Spleen (tissue), 11 donors: ENCODE measurements at regions not wholly inside any gene's neighbourhood (a gene's known extent, or its start where the extent isn't known, plus 50 kb on each side); places are given as distances from the start of the nearest gene placed in this dataset.
"Not testable (repeated sequence)": the region's sequence is repeated elsewhere in the genome, so short reads cannot be mapped to it uniquely, and the experiment has no call there.

ENCODE experiments used
- DNase-seq: peaks from one replicate; pipeline ENCODE4 v3.0.0-alpha.2; 2020
- H3K27ac ChIP-seq, 8 donors: fragments of 200-600 bp; sonication (generic) in 7 of 8; 1 replicate in 4 of 8; 2 replicates in 4 of 8; pipeline versions ENCODE4 v1.5.0 to v1.8.0; 2016 to 2021; ENCODE audit warnings: inconsistent platforms in 4 of 8, mild to moderate bottlenecking in 4 of 8, moderate library complexity in 1 of 8
- H3K27me3 ChIP-seq, 7 donors: fragments of 200-600 bp; sonication (generic) in 6 of 7; replicated peaks in 1 of 7; 1 replicate in 4 of 7; 2 replicates in 3 of 7; pipeline versions ENCODE4 v1.5.0 to v1.8.0; 2016 to 2021; ENCODE audit warnings: inconsistent platforms in 3 of 7, mild to moderate bottlenecking in 1 of 7
- H3K36me3 ChIP-seq, 6 donors: fragments of 200-600 bp; sonication (generic) in 5 of 6; 1 replicate in 4 of 6; 2 replicates in 2 of 6; pipeline versions ENCODE4 v1.5.0 to v1.8.0; 2016 to 2021; ENCODE audit warnings: inconsistent platforms in 2 of 6
- H3K4me1 ChIP-seq, 6 donors: fragments of 200-600 bp; sonication (generic) in 5 of 6; 1 replicate in 3 of 6; 2 replicates in 3 of 6; pipeline versions ENCODE4 v1.5.0 to v1.8.0; 2016 to 2021; ENCODE audit warnings: inconsistent platforms in 3 of 6
- H3K4me3 ChIP-seq, 8 donors: fragments of 200-600 bp; sonication (generic) in 7 of 8; 1 replicate in 4 of 8; 2 replicates in 4 of 8; pipeline versions ENCODE4 v1.5.0 to v1.8.0; 2016 to 2021; ENCODE audit warnings: inconsistent platforms in 4 of 8, mild to moderate bottlenecking in 4 of 8, moderate library complexity in 2 of 8
- H3K9me3 ChIP-seq, 8 donors: fragments of 200-600 bp; sonication (generic) in 7 of 8; 1 replicate in 4 of 8; 2 replicates in 4 of 8; pipeline versions ENCODE4 v1.5.0 to v1.8.0; 2016 to 2021; ENCODE audit warnings: inconsistent platforms in 4 of 8
- POLR2A ChIP-seq, 3 donors: fragments of 450-650 bp; IDR thresholded peaks; one replicate each; pipeline ENCODE4 v1.5.1; 2017; ENCODE audit warnings: antibody characterized with exemption in 3 of 3, mild to moderate bottlenecking in 1 of 3
- POLR2AphosphoS5 ChIP-seq, 3 donors: sonication (generic); formaldehyde crosslinking; IDR thresholded peaks; one replicate each; pipeline ENCODE4 v1.5.1; 2017; ENCODE audit warnings: antibody characterized with exemption in 3 of 3
- WGBS, 5 donors: extraction: QIAGEN DNeasy Blood & Tissue Kit in 3 of 5; methylation state at CpG; one replicate each; pipeline versions ENCODE4 v1.1.5 to v1.1.7; 2013 to 2018; 5-methylcytosine and 5-hydroxymethylcytosine counted together
- intact Hi-C: fragments of 100-400 bp; cut with DNase I; formaldehyde crosslinking; loops from one replicate; pipeline ENCODE4 v1.15.0; 2023; ENCODE audit warnings: low total_unique reads
- TF ChIP-seq, protein P1 (sequence below), 11 experiments: fragments of 200-600 bp in 7 of 11; fragments of 450-650 bp in 4 of 11; sonication (generic) in 4 of 11; IDR thresholded peaks in 8 of 11; conservative IDR thresholded peaks in 3 of 11; 1 replicate in 7 of 11; 2 replicates in 4 of 11; pipeline versions ENCODE4 v1.4.0 to v1.8.0; 2016 to 2021; ENCODE audit warnings: antibody characterized with exemption in 11 of 11, inconsistent platforms in 4 of 11, mild to moderate bottlenecking in 1 of 11
- donor health status: healthy with polysubstance abuse.
- donor health status: DM: no; HTN: no; CAD: no; lungs with moderate emphysema.
- donor health status: DM: no; HTN: no; CAD: no.
- donor health status: Bipolar disorder and iron deficiency.
- donor health status: healthy.
- donor health status: DM: no; HTN: no; CAD: no.
- donor health status: DM: yes; HTN: yes; CAD: no.

DNA sequence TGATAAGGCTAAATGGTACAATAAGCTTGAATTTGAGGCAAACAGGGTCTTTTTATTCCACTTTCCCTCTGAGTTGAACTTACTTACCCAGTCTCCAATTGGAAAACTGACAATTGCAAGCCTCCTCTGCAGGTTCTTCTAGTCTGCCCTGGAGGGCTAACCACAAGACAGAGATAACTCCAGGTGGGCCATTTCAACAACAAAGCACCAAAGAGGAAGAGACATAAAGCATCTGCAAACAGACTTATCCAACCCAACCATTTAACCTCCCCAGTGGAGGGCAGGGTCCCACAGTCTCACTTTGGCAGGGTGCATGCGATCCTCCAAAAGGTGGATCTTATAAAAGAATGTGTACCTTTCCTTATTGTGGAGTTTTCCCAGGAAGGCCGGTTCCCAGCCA lies 525.8 kb downstream of the DIPK2A start:
- no peak overlapping the region for H3K27ac ChIP-seq
- no peak for DNase-seq
- H3K9me3 ChIP-seq, result no peaks in the 10 kb centered on the region
- TF ChIP-seq POLR2A (IDR thresholded peaks at IDR 0.05) (no peak), POLR2AphosphoS5 (IDR thresholded peaks at IDR 0.05) (no peak)
- TF ChIP-seq, protein P1, sequence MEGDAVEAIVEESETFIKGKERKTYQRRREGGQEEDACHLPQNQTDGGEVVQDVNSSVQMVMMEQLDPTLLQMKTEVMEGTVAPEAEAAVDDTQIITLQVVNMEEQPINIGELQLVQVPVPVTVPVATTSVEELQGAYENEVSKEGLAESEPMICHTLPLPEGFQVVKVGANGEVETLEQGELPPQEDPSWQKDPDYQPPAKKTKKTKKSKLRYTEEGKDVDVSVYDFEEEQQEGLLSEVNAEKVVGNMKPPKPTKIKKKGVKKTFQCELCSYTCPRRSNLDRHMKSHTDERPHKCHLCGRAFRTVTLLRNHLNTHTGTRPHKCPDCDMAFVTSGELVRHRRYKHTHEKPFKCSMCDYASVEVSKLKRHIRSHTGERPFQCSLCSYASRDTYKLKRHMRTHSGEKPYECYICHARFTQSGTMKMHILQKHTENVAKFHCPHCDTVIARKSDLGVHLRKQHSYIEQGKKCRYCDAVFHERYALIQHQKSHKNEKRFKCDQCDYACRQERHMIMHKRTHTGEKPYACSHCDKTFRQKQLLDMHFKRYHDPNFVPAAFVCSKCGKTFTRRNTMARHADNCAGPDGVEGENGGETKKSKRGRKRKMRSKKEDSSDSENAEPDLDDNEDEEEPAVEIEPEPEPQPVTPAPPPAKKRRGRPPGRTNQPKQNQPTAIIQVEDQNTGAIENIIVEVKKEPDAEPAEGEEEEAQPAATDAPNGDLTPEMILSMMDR (IDR thresholded peaks at IDR 0.05 in 8 of 11, conservative IDR thresholded peaks at IDR 0.05 in 3 of 11), result no peak
- no peaks in the 10 kb centered on the region for H3K27me3 ChIP-seq
- no peak overlapping the region for H3K4me3 ChIP-seq
- intact Hi-C loops, result no loop called here
- H3K36me3 ChIP-seq, result no peaks in the 10 kb centered on the region
- no peaks in the 10 kb centered on the region for H3K4me1 ChIP-seq
- WGBS, 5 donors, result 92 to 99% (median 97%) methylated on average over 2 of the region's 2 CpGs

DNA sequence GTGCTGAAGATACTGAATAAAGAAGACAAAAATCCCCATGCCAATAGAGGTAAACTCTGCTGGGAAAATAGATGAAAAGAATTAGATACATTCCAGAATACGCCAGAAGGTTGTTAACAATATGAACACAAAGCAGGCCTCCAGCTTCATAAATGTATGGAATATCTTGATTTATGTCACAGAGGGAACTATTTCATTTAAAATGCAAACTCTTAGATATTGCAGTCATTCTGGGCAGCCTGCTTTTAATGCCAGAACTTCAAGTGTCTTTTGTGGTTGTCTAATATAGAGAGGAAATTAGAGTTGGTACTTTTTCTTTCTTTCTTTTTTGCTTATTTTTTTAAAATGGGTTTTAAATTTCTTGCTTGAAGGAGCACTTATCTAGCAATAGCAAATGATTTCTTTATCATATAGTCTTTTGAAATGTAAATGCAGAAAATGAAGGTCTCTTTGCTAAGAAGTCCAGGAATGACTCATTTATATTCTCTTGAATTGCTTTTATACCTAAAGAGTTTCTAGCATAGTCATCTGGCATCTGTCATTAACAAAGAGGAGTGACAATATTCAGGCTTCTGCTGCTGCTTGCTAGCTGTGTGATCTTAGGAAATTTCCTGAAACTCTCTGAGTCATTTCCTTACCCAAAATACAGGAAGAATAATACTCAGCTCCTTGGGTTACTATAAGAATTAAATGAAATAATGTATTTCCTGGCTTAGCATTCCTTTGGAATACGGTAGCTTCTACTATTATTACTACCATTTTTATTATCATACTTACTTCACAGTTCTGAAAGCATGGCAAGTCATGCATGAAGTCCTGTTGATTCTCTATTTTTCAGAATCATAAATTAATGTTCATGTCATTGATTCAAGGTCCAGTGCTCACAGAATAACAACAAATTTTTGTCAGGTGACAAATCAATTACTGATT lies 527.6 kb downstream of the DIPK2A start:
- intact Hi-C loops, result no loop called here
- 28 to 75% (median 35%) methylated on average over 2 of the region's 2 CpGs for WGBS, 5 donors
- Histone ChIP-seq H3K36me3 (no peaks in the 10 kb centered on the region), H3K9me3 (no peaks in the 10 kb centered on the region), H3K4me1 (no peaks in the 10 kb centered on the region), H3K27ac (no peak overlapping the region), H3K27me3 (no peaks in the 10 kb centered on the region), H3K4me3 (no peak overlapping the region)
- TF ChIP-seq, protein P1 (IDR thresholded peaks at IDR 0.05 in 8 of 11, conservative IDR thresholded peaks at IDR 0.05 in 3 of 11), result no peak
- TF ChIP-seq POLR2AphosphoS5 (IDR thresholded peaks at IDR 0.05) (no peak), POLR2A (IDR thresholded peaks at IDR 0.05) (no peak)
- no peak for DNase-seq

DNA sequence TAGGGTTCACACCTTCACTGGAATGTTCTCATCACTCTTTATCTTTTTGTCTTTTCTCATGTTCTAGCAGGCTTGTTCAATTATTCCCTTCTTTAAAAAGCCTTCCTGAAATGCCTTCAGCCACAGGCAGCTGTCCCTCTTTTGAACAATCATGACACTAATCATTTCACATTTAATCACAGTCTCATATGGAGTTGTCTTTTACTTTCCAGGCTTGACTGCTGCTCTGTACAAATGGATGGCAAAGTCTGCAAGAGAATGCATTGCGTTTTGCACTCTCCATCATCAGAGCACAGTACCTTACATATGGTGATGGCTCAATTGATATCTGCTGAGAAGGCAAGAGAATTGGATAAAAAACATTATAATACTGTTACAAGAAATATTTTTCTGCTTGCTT lies 529.8 kb downstream of the DIPK2A start:
- H3K4me3 ChIP-seq, result no peak overlapping the region
- WGBS, 5 donors, result 16 to 35% (median 26%) methylated on average over 1 of the region's 1 CpG
- no peak for DNase-seq
- intact Hi-C loops, result no loop called here
- no peak overlapping the region for H3K27ac ChIP-seq
- no peaks in the 10 kb centered on the region for H3K27me3 ChIP-seq
- no peaks in the 10 kb centered on the region for H3K36me3 ChIP-seq
- H3K9me3 ChIP-seq, result no peaks in the 10 kb centered on the region
- TF ChIP-seq, protein P1 (IDR thresholded peaks at IDR 0.05 in 8 of 11, conservative IDR thresholded peaks at IDR 0.05 in 3 of 11), result no peak
- TF ChIP-seq POLR2AphosphoS5 (IDR thresholded peaks at IDR 0.05) (no peak), POLR2A (IDR thresholded peaks at IDR 0.05) (no peak)
- no peaks in the 10 kb centered on the region for H3K4me1 ChIP-seq

DNA sequence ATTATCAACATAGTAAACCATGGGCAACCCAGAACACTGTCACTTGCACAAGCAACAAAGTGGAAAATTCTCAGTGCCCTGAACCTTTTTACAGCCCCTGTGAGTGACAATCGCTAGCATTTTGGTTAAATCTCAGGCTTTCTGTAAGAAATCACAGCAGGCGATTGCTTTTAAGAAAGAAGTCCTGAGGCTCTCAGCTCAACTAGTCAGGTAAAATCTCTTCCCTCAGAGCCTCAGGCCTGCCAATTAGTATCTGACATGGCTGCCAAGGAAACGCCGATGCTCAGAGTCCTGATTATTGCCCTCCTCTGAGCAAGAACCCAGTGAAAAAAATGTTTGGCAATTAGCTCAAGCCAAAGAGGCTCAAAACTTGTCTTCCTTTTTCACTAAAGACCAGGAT lies 530.8 kb downstream of the DIPK2A start:
- Histone ChIP-seq H3K27me3 (no peaks in the 10 kb centered on the region), H3K27ac (no peak overlapping the region), H3K4me1 (no peaks in the 10 kb centered on the region), H3K4me3 (no peak overlapping the region), H3K36me3 (no peaks in the 10 kb centered on the region), H3K9me3 (no peaks in the 10 kb centered on the region)
- WGBS, 5 donors, result 88 to 92% (median 91%) methylated on average over 4 of the region's 4 CpGs
- TF ChIP-seq POLR2A (IDR thresholded peaks at IDR 0.05), result no peak
- TF ChIP-seq POLR2AphosphoS5 (IDR thresholded peaks at IDR 0.05), result no peak
- TF ChIP-seq, protein P1 (IDR thresholded peaks at IDR 0.05 in 8 of 11, conservative IDR thresholded peaks at IDR 0.05 in 3 of 11), result no peak
- intact Hi-C loops, result no loop called here
- no peak for DNase-seq

DNA sequence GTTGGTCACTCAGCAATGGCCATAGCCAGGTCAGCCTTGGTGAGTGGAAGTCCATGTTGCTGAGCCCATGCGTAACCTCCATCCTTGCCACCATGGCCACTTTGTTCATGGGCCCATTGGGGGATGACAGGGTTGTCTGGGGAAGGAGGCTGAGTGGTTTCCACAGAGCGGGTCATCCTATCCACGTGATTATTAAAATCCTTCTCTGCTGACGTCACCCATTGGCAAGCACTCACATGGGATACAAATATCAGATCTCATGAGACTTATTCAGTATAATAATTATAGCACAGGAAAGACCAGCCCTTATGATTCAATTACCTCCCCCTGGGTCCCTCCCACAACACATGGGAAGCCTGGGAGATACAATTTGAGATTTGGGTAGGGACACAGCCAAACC lies 534.8 kb downstream of the DIPK2A start:
- DNase-seq, H3K36me3 ChIP-seq, H3K9me3 ChIP-seq, H3K4me1 ChIP-seq, H3K4me3 ChIP-seq, H3K27me3 ChIP-seq, H3K27ac ChIP-seq, intact Hi-C loops: not testable (repeated sequence)
- WGBS, 5 donors, result 79 to 93% (median 91%) methylated on average over 4 of the region's 4 CpGs
